ENCODE measurements at regions not wholly inside any gene's neighbourhood (a gene's known extent, or its start where the extent isn't known, plus 50 kb on each side); places are given as distances from the start of the nearest gene placed in this dataset.
"Not testable (repeated sequence)": the region's sequence is repeated elsewhere in the genome, so short reads cannot be mapped to it uniquely, and the experiment has no call there.

GRCh38 chr6:169983651-169984050 lies 232.2 kb downstream of the ERMARD start:
- DNase-seq (ENCODE audit: low read depth) = no peak

- no peak for DNase-seq (ENCODE audit: low read depth)
These were observed 231.3 kb downstream of the ERMARD start for GRCh38 chr6:169982461-169983386.

- DNase-seq (ENCODE audit: low read depth) = no peak
These were observed 230.5 kb downstream of the ERMARD start for GRCh38 chr6:169981969-169982368.

GRCh38 chr6:169981568-169981967 lies 230.1 kb downstream of the ERMARD start:
- DNase-seq (ENCODE audit: low read depth) = no peak

GRCh38 chr6:169980826-169981450 lies 229.5 kb downstream of the ERMARD start:
- no peak for DNase-seq (ENCODE audit: low read depth)

- no peak for DNase-seq (ENCODE audit: low read depth)
These were observed 228.5 kb downstream of the ERMARD start for GRCh38 chr6:169979873-169980432.

- DNase-seq (ENCODE audit: low read depth) = no peak
These were observed 227.3 kb downstream of the ERMARD start for GRCh38 chr6:169978615-169979161.

GRCh38 chr6:169977434-169978265 lies 226.2 kb downstream of the ERMARD start:
- no peak for DNase-seq (ENCODE audit: low read depth)

- no peak for DNase-seq (ENCODE audit: low read depth)
These were observed 225.1 kb downstream of the ERMARD start for GRCh38 chr6:169976301-169977081.

GRCh38 chr6:169975701-169976100 lies 224.3 kb downstream of the ERMARD start:
- no peak for DNase-seq (ENCODE audit: low read depth)

GRCh38 chr6:169975286-169975685 lies 223.9 kb downstream of the ERMARD start:
- DNase-seq (ENCODE audit: low read depth) = no peak

- DNase-seq (ENCODE audit: low read depth) = no peak
These were observed 223.2 kb downstream of the ERMARD start for GRCh38 chr6:169974663-169975062.

- not testable (repeated sequence) for DNase-seq (ENCODE audit: low read depth)
These were observed 222.4 kb downstream of the ERMARD start for GRCh38 chr6:169973588-169974467.

GRCh38 chr6:169972736-169973135 lies 221.3 kb downstream of the ERMARD start:
- DNase-seq (ENCODE audit: low read depth) = no peak

GRCh38 chr6:169972101-169972651 lies 220.8 kb downstream of the ERMARD start:
- no peak for DNase-seq (ENCODE audit: low read depth)

- no peak for DNase-seq (ENCODE audit: low read depth)
These were observed 219.8 kb downstream of the ERMARD start for GRCh38 chr6:169971081-169971861.

GRCh38 chr6:169970306-169970988 lies 219.0 kb downstream of the ERMARD start:
- DNase-seq (ENCODE audit: low read depth) = no peak
